SK-N-SH (cell line): ENCODE measurements at regions not wholly inside any gene's neighbourhood (a gene's known extent, or its start where the extent isn't known, plus 50 kb on each side); places are given as distances from the start of the nearest gene placed in this dataset.

Experiments used
- EP300 ChIP-seq, 2 experiments: IDR thresholded peaks; 2 replicates each; pipeline versions ENCODE4 v1.4.0 to v1.6.1; 2012; ENCODE audit warnings: borderline replicate concordance in 1 of 2, low read depth in 1 of 2, low read length in 1 of 2
- FOSL2 ChIP-seq: IDR thresholded peaks from 2 replicates; pipeline ENCODE4 v1.4.0; 2012; ENCODE audit warnings: low read depth, mild to moderate bottlenecking, moderate library complexity, borderline replicate concordance
- FOXJ3 ChIP-seq: sonication (generic); formaldehyde crosslinking; IDR thresholded peaks from 2 replicates; pipeline ENCODE4 v1.5.1; 2020; ENCODE audit warnings: mild to moderate bottlenecking, missing genetic modification reagents
- TEAD4 ChIP-seq: IDR thresholded peaks from 2 replicates; pipeline ENCODE4 v1.4.0; 2012; ENCODE audit warnings: mild to moderate bottlenecking, borderline replicate concordance; ENCODE audit not compliant: insufficient read depth
- YY1 ChIP-seq: IDR thresholded peaks from 2 replicates; pipeline ENCODE4 v1.4.0; 2012; ENCODE audit warnings: low read depth, mild to moderate bottlenecking
- TF ChIP-seq, protein P1 (sequence below): fragments of 200-600 bp; sonication (generic); IDR thresholded peaks from 2 replicates; pipeline ENCODE4 v1.6.1; 2017; ENCODE audit warnings: antibody characterized with exemption, mild to moderate bottlenecking, moderate library complexity
- TF ChIP-seq, protein P2 (sequence below): IDR thresholded peaks from 2 replicates; pipeline ENCODE4 v1.6.1; 2012; ENCODE audit warnings: mild to moderate bottlenecking, low read depth, low read length, moderate library complexity

GRCh38 chr1:4396551-4396950, 257.9 kb upstream of the AJAP1 start:
- TF ChIP-seq, protein P1, sequence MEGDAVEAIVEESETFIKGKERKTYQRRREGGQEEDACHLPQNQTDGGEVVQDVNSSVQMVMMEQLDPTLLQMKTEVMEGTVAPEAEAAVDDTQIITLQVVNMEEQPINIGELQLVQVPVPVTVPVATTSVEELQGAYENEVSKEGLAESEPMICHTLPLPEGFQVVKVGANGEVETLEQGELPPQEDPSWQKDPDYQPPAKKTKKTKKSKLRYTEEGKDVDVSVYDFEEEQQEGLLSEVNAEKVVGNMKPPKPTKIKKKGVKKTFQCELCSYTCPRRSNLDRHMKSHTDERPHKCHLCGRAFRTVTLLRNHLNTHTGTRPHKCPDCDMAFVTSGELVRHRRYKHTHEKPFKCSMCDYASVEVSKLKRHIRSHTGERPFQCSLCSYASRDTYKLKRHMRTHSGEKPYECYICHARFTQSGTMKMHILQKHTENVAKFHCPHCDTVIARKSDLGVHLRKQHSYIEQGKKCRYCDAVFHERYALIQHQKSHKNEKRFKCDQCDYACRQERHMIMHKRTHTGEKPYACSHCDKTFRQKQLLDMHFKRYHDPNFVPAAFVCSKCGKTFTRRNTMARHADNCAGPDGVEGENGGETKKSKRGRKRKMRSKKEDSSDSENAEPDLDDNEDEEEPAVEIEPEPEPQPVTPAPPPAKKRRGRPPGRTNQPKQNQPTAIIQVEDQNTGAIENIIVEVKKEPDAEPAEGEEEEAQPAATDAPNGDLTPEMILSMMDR = no peak
- TF ChIP-seq TEAD4 = no peak
- no peak for TF ChIP-seq FOSL2
- TF ChIP-seq, protein P2, sequence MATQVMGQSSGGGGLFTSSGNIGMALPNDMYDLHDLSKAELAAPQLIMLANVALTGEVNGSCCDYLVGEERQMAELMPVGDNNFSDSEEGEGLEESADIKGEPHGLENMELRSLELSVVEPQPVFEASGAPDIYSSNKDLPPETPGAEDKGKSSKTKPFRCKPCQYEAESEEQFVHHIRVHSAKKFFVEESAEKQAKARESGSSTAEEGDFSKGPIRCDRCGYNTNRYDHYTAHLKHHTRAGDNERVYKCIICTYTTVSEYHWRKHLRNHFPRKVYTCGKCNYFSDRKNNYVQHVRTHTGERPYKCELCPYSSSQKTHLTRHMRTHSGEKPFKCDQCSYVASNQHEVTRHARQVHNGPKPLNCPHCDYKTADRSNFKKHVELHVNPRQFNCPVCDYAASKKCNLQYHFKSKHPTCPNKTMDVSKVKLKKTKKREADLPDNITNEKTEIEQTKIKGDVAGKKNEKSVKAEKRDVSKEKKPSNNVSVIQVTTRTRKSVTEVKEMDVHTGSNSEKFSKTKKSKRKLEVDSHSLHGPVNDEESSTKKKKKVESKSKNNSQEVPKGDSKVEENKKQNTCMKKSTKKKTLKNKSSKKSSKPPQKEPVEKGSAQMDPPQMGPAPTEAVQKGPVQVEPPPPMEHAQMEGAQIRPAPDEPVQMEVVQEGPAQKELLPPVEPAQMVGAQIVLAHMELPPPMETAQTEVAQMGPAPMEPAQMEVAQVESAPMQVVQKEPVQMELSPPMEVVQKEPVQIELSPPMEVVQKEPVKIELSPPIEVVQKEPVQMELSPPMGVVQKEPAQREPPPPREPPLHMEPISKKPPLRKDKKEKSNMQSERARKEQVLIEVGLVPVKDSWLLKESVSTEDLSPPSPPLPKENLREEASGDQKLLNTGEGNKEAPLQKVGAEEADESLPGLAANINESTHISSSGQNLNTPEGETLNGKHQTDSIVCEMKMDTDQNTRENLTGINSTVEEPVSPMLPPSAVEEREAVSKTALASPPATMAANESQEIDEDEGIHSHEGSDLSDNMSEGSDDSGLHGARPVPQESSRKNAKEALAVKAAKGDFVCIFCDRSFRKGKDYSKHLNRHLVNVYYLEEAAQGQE = no peak
- no peak for TF ChIP-seq YY1
- TF ChIP-seq EP300 (IDR thresholded peaks at IDR 0.05; ENCODE audit: borderline replicate concordance in 1 of 2, low read depth in 1 of 2, low read length in 1 of 2) = no peak
- no peak for TF ChIP-seq FOXJ3
